Endothelial cell of umbilical vein (primary cell): ENCODE measurements at regions not wholly inside any gene's neighbourhood (a gene's known extent, or its start where the extent isn't known, plus 50 kb on each side); places are given as distances from the start of the nearest gene placed in this dataset.

ENCODE experiments used
- BruUV-seq: library from RNA; stranded (reverse); fragments of 400-500 nt; replicated peaks from 2 replicates; lab custom pipeline; 2021; lab: Mats Ljungman, UMichigan
- CTCF ChIA-PET: fragments of 300-600, 350-600 bp; sonication (Branson Sonifier 250); formaldehyde crosslinking; loops from one replicate; lab custom pipeline; 2021; ENCODE audit warnings: antibody characterized with exemption, inconsistent platforms; lab: Charles Lee
- POLR2A ChIA-PET: fragments of 300-600, 350-600 bp; sonication (Branson Sonifier 250); formaldehyde crosslinking; loops from one replicate; lab custom pipeline; 2021; ENCODE audit warnings: antibody characterized with exemption, inconsistent platforms; lab: Charles Lee
- DNase-seq: peaks from one replicate; pipeline ENCODE4 v3.0.0-alpha.2; 2011; ENCODE audit warnings: low read depth, low spot score
- FAIRE-seq: peaks from 2 replicates; lab custom pipeline; 2011; peaks lifted over from hg19 to GRCh38; lab: Jason Lieb, UNC
- H2AFZ ChIP-seq: 2 replicates; pipeline ENCODE4 v1.6.0; 2012; ENCODE audit warnings: low read depth, low read length, control low read depth, inconsistent platforms
- H3K27ac ChIP-seq: 2 replicates; pipeline ENCODE4 v1.5.1; 2011; ENCODE audit warnings: low read depth, mild to moderate bottlenecking, control low read depth, low read length, moderate library complexity; ENCODE audit not compliant: insufficient read depth
- H3K27me3 ChIP-seq, 2 experiments: 2 replicates each; pipeline versions ENCODE4 v1.6.0 to v1.6.1; 2011; ENCODE audit warnings: low read length in 2 of 2, mixed read lengths in 1 of 2; ENCODE audit not compliant: control insufficient read depth in 2 of 2, insufficient read depth in 2 of 2
- H3K36me3 ChIP-seq, 2 experiments: 2 replicates in 1 of 2; 3 replicates in 1 of 2; pipeline ENCODE4 v1.5.1; 2011; ENCODE audit warnings: low read length in 2 of 2, mild to moderate bottlenecking in 1 of 2, moderate library complexity in 1 of 2; ENCODE audit not compliant: control insufficient read depth in 2 of 2, insufficient read depth in 2 of 2; ENCODE audit errors: extremely low read depth in 1 of 2
- H3K4me1 ChIP-seq: 3 replicates; pipeline ENCODE4 v1.5.1; 2011; ENCODE audit warnings: mild to moderate bottlenecking, low read length; ENCODE audit not compliant: control insufficient read depth, insufficient read depth; ENCODE audit errors: extremely low read depth
- H3K4me2 ChIP-seq: 2 replicates; pipeline ENCODE4 v1.6.1; 2011; ENCODE audit warnings: low read length, control low read depth, mixed read lengths; ENCODE audit not compliant: insufficient read depth
- H3K4me3 ChIP-seq, 3 experiments: fragments of 200-600 bp in 1 of 3; sonication (generic), shearing (Covaris generic) in 1 of 3; replicated peaks in 1 of 3; 2 replicates each; pipeline ENCODE4 v1.5.1; 2011 to 2016; ENCODE audit warnings: control low read depth in 3 of 3, low read length in 3 of 3, mild to moderate bottlenecking in 2 of 3, inconsistent platforms in 1 of 3, low read depth in 1 of 3, moderate library complexity in 1 of 3; ENCODE audit not compliant: insufficient read depth in 1 of 3
- H3K79me2 ChIP-seq: 2 replicates; pipeline ENCODE4 v1.6.0; 2012; ENCODE audit warnings: low read length, inconsistent platforms; ENCODE audit not compliant: control insufficient read depth, insufficient read depth
- H3K9ac ChIP-seq: replicated peaks from 2 replicates; pipeline ENCODE3; 2011; ENCODE audit warnings: low read length, control low read depth; ENCODE audit not compliant: insufficient read depth; ENCODE audit errors: extremely low read depth
- H3K9me1 ChIP-seq: replicated peaks from 3 replicates; pipeline ENCODE4 v1.6.0; 2011; ENCODE audit warnings: mild to moderate bottlenecking, low read length; ENCODE audit not compliant: control insufficient read depth, insufficient read depth; ENCODE audit errors: extremely low read depth
- H3K9me3 ChIP-seq: replicated peaks from 2 replicates; pipeline ENCODE4 v1.5.1; 2012; ENCODE audit warnings: low read length, inconsistent platforms; ENCODE audit not compliant: control insufficient read depth, insufficient read depth
- H4K20me1 ChIP-seq: replicated peaks from 2 replicates; pipeline ENCODE3; 2011; ENCODE audit warnings: mild to moderate bottlenecking, low read length; ENCODE audit not compliant: control insufficient read depth, insufficient read depth; ENCODE audit errors: extremely low read depth
- EZH2 ChIP-seq: IDR thresholded peaks from 2 replicates; pipeline ENCODE4 v1.6.1; 2012; ENCODE audit warnings: borderline replicate concordance, low read depth, mild to moderate bottlenecking, moderate library complexity, low read length, inconsistent platforms; ENCODE audit not compliant: severe bottlenecking
- FOS ChIP-seq: IDR thresholded peaks from 2 replicates; pipeline ENCODE4 v1.6.1; 2011; ENCODE audit warnings: mild to moderate bottlenecking, low read length, moderate library complexity, borderline replicate concordance; ENCODE audit not compliant: insufficient read depth
- GATA2 ChIP-seq: IDR thresholded peaks from 2 replicates; pipeline ENCODE4 v1.7.0; 2011; ENCODE audit warnings: low read depth, mild to moderate bottlenecking, moderate library complexity, mixed read lengths, low read length; ENCODE audit not compliant: insufficient read length, insufficient read depth
- JUN ChIP-seq: IDR thresholded peaks from 2 replicates; pipeline ENCODE4 v1.6.1; 2011; ENCODE audit warnings: borderline replicate concordance, low read depth; ENCODE audit not compliant: insufficient read length, insufficient read depth
- MYC ChIP-seq: IDR thresholded peaks from one replicate; pipeline ENCODE4 v1.6.1; 2011; ENCODE audit warnings: mild to moderate bottlenecking, low read depth, low read length
- POLR2A ChIP-seq: IDR thresholded peaks from 2 replicates; pipeline ENCODE4 v1.6.1; 2012; ENCODE audit warnings: low read depth, mild to moderate bottlenecking, control low read depth, low read length
- POLR2AphosphoS5 ChIP-seq: IDR thresholded peaks from 2 replicates; pipeline ENCODE4 v1.6.1; 2012; ENCODE audit warnings: low read depth, mild to moderate bottlenecking, control low read depth, low read length, moderate library complexity; ENCODE audit not compliant: insufficient read depth
- dilution Hi-C: fragments of 300-500 bp; cut with MboI; formaldehyde crosslinking; loops from one replicate; pipeline ENCODE4 v1.15.0; 2019; ENCODE audit warnings: low sequenced_read_pairs; ENCODE audit not compliant: extremely low pct_ligation_motif_present
- intact Hi-C: fragments of 100-400 bp; cut with micrococcal nuclease; formaldehyde crosslinking; loops from one replicate; pipeline ENCODE4 v1.10.0; 2022
- TF ChIP-seq, protein P1 (sequence below), 2 donors: IDR thresholded peaks; 1 replicate in 1 of 2; 2 replicates in 1 of 2; pipeline ENCODE4 v1.5.1; 2011; ENCODE audit warnings: low read length in 2 of 2, mild to moderate bottlenecking in 2 of 2, moderate library complexity in 2 of 2, control low read depth in 1 of 2, inconsistent platforms in 1 of 2, low read depth in 1 of 2; ENCODE audit not compliant: insufficient read depth in 1 of 2; ENCODE audit errors: extremely low read depth in 1 of 2
- TF ChIP-seq, protein P2 (sequence below): IDR thresholded peaks from 2 replicates; pipeline ENCODE4 v1.6.1; 2011; ENCODE audit not compliant: insufficient read depth, insufficient read length

GRCh38 chr4:32745351-32745750, 2025.2 kb downstream of the PCDH7 start:
- Histone ChIP-seq H3K36me3 (no peaks in the 10 kb centered on the region), H3K27ac (no peak overlapping the region), H4K20me1 (no peaks in the 10 kb centered on the region), H3K9me1 (no peaks in the 10 kb centered on the region), H3K4me2 (no peak overlapping the region), H3K79me2 (no peaks in the 10 kb centered on the region), H3K9me3 (no peaks in the 10 kb centered on the region), H3K9ac (no peak overlapping the region), H3K27me3 (no peaks in the 10 kb centered on the region), H3K4me1 (no peaks in the 10 kb centered on the region), H3K4me3 (no peak overlapping the region), H2AFZ (no peak overlapping the region)
- DNase-seq (no peak), FAIRE-seq (no peak)
- intact Hi-C loops (no loop called here), dilution Hi-C loops (no loop called here)
- ChIA-PET POLR2A (no interaction called here), CTCF (no interaction called here)
- no TSS peak for BruUV-seq
- TF ChIP-seq MYC: no peak
- TF ChIP-seq POLR2AphosphoS5: no peak
- TF ChIP-seq GATA2: no peak
- TF ChIP-seq FOS: no peak
- TF ChIP-seq JUN: no peak
- TF ChIP-seq POLR2A: no peak
- no peak for TF ChIP-seq EZH2
- TF ChIP-seq, protein P1, sequence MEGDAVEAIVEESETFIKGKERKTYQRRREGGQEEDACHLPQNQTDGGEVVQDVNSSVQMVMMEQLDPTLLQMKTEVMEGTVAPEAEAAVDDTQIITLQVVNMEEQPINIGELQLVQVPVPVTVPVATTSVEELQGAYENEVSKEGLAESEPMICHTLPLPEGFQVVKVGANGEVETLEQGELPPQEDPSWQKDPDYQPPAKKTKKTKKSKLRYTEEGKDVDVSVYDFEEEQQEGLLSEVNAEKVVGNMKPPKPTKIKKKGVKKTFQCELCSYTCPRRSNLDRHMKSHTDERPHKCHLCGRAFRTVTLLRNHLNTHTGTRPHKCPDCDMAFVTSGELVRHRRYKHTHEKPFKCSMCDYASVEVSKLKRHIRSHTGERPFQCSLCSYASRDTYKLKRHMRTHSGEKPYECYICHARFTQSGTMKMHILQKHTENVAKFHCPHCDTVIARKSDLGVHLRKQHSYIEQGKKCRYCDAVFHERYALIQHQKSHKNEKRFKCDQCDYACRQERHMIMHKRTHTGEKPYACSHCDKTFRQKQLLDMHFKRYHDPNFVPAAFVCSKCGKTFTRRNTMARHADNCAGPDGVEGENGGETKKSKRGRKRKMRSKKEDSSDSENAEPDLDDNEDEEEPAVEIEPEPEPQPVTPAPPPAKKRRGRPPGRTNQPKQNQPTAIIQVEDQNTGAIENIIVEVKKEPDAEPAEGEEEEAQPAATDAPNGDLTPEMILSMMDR (IDR thresholded peaks at IDR 0.05; ENCODE audit: extremely low read depth in 1 of 2, insufficient read depth in 1 of 2, low read depth in 1 of 2, low read length in 2 of 2): no peak
- TF ChIP-seq, protein P2, sequence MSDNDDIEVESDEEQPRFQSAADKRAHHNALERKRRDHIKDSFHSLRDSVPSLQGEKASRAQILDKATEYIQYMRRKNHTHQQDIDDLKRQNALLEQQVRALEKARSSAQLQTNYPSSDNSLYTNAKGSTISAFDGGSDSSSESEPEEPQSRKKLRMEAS: no peak
